HG03558 (cell line): ENCODE measurements at regions not wholly inside any gene's neighbourhood (a gene's known extent, or its start where the extent isn't known, plus 50 kb on each side); places are given as distances from the start of the nearest gene placed in this dataset.
"Not testable (repeated sequence)": the region's sequence is repeated elsewhere in the genome, so short reads cannot be mapped to it uniquely, and the experiment has no call there.

Source experiments
- ATAC-seq: cut with Tn5 transposase; IDR thresholded peaks from one replicate; pipeline ENCODE4 v1.9.1; 2021; ENCODE audit warnings: moderate number of reproducible peaks; ENCODE audit not compliant: unreplicated experiment; ENCODE audit errors: extremely low read depth

DNA sequence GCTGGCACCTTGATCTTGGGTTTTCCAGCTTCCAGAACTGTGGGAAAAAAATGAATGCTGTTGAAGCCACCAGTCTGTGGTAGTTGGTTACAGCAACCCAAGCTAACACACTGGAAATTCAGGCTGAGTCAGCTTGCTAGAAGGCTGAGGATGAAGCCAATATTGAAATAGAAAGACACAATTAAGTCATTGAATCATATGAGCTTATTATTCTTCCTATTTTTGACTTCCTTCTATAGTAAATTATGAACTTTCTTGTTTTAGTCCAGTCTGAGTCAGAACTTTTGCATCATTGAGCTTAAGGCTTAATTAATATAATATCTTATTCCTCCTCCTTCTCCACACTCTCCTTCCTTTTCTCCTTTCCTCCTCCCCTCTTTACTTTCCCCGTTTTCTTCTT lies 153.6 kb upstream of the LRRC61 start:
- ATAC-seq, result not testable (repeated sequence)

DNA sequence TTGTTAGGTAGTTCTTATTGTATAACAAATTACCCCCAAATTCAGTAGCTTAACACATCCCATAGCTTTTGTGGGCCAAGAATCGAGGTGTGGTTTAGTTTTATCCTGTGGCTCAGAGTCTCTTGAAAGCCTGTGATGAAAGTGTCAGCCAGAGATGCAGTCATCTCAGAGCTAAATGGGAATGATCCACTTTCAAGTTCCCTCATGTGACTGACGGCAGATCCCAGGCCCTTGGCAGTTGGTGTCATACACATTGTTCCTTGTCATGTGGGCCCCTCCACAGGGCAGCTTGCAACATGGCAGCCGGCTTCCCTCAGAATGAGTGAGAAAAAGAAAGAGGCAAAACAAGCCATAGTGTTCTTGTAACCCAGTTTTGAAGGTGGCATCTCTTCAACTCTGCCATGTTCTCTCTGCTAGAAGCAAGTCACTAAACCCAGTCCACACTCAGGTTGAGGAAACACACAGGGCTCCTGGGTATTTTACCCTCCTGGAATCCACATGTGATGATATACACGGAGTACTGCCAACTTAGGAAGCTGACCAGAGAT lies 153.1 kb upstream of the LRRC61 start:
- ATAC-seq, result not testable (repeated sequence)

GRCh38 chr7:150183602-150184001 lies 139.6 kb upstream of the LRRC61 start:
- ATAC-seq, result not testable (repeated sequence)

DNA sequence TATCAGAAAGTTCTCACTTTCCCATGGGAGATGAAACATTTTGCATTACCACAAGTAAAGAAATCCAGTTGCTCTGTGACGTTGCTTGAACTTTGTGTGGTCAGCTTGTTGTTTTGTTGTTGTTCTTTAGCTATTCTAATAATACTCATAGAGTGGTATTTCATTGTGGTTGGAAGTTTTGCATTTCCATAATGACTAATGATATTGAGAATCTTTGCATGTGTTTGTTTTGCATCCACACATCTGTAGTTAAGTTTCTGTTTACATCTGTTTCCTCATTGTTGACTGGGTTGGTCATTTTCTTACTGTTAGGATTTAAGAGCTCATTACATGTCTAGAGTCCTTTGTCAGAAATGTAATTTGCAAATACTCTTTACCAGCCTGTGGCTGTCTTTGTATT lies 133.2 kb upstream of the LRRC61 start:
- ATAC-seq, result peak; percentile 93

GRCh38 chr7:150192541-150192940 lies 130.6 kb upstream of the LRRC61 start:
- ATAC-seq, result not testable (repeated sequence)

- ATAC-seq, result not testable (repeated sequence)
These were observed 129.3 kb upstream of the LRRC61 start for GRCh38 chr7:150193866-150194265.
